ENCODE measurements at regions not wholly inside any gene's neighbourhood (a gene's known extent, or its start where the extent isn't known, plus 50 kb on each side); places are given as distances from the start of the nearest gene placed in this dataset.

GRCh38 chr14:98514016-98514415, 758.0 kb downstream of the BCL11B start:
- intact Hi-C loops (cut with DNase I) = no loop called here

GRCh38 chr14:98536256-98536655, 735.7 kb downstream of the BCL11B start:
- WGBS = 78% methylated on average over 3 of the region's 3 CpGs
- no peak overlapping the region for H3K27ac ChIP-seq (replicated peaks in 1 of 4)
- H3K9me3 ChIP-seq = no peaks in the 10 kb centered on the region
- intact Hi-C loops (cut with DNase I) = no loop called here
- TF ChIP-seq CTCF (IDR thresholded peaks at IDR 0.05) (no peak), POLR2A (IDR thresholded peaks at IDR 0.05; ENCODE audit: low read depth) (no peak), POLR2AphosphoS5 (IDR thresholded peaks at IDR 0.05) (no peak), EP300 (IDR thresholded peaks at IDR 0.05) (no peak)
- H3K27me3 ChIP-seq = no peaks in the 10 kb centered on the region
- H3K4me3 ChIP-seq = no peak overlapping the region
- peak; percentile 47 for DNase-seq (ENCODE audit: extremely low spot score)
- no peaks in the 10 kb centered on the region for H3K36me3 ChIP-seq
- H3K4me1 ChIP-seq = no peaks in the 10 kb centered on the region

More at GRCh38 chr14:98514016-98514415, 758.0 kb downstream of the BCL11B start:
- peak; percentile 37 for DNase-seq (ENCODE audit: extremely low spot score)
- Histone ChIP-seq H3K9me3 (no peaks in the 10 kb centered on the region), H3K27ac (replicated peaks in 1 of 4) (no peak overlapping the region), H3K36me3 (no peaks in the 10 kb centered on the region), H3K4me3 (no peak overlapping the region), H3K4me1 (peaks cover 0 to 12% (median 6%) of the 10 kb centered on the region in 4 donors), H3K27me3 (peaks cover 0 to 11% (median 0%) of the 10 kb centered on the region in 4 donors)
- TF ChIP-seq EP300 (IDR thresholded peaks at IDR 0.05) = no peak
- TF ChIP-seq CTCF (IDR thresholded peaks at IDR 0.05) = no peak
- no peak for TF ChIP-seq POLR2AphosphoS5 (IDR thresholded peaks at IDR 0.05)

GRCh38 chr14:98542316-98542715, 729.7 kb downstream of the BCL11B start:
- Histone ChIP-seq H3K9me3 (no peaks in the 10 kb centered on the region), H3K27me3 (no peaks in the 10 kb centered on the region), H3K4me3 (no peak overlapping the region), H3K27ac (replicated peaks in 1 of 4) (no peak overlapping the region), H3K4me1 (no peaks in the 10 kb centered on the region), H3K36me3 (no peaks in the 10 kb centered on the region)
- DNase-seq (ENCODE audit: extremely low spot score) = no peak
- WGBS = 52% methylated on average over 10 of the region's 10 CpGs
- intact Hi-C loops (cut with DNase I) = no loop called here
- TF ChIP-seq CTCF (IDR thresholded peaks at IDR 0.05) (no peak), EP300 (IDR thresholded peaks at IDR 0.05) (no peak), POLR2A (IDR thresholded peaks at IDR 0.05; ENCODE audit: low read depth) (no peak), POLR2AphosphoS5 (IDR thresholded peaks at IDR 0.05) (no peak)

GRCh38 chr14:98543074-98543473, 728.9 kb downstream of the BCL11B start:
- TF ChIP-seq EP300 (IDR thresholded peaks at IDR 0.05) (no peak), POLR2AphosphoS5 (IDR thresholded peaks at IDR 0.05) (no peak), CTCF (IDR thresholded peaks at IDR 0.05) (no peak), POLR2A (IDR thresholded peaks at IDR 0.05; ENCODE audit: low read depth) (no peak)
- DNase-seq (ENCODE audit: extremely low spot score) = no peak
- H3K27ac ChIP-seq (replicated peaks in 1 of 4) = no peak overlapping the region
- H3K36me3 ChIP-seq = no peaks in the 10 kb centered on the region
- intact Hi-C loops (cut with DNase I) = no loop called here
- no peaks in the 10 kb centered on the region for H3K4me1 ChIP-seq
- H3K9me3 ChIP-seq = no peaks in the 10 kb centered on the region
- 47% methylated on average over 2 of the region's 2 CpGs for WGBS
- no peaks in the 10 kb centered on the region for H3K27me3 ChIP-seq
- H3K4me3 ChIP-seq = no peak overlapping the region

- intact Hi-C loops (cut with DNase I) = no loop called here
- Histone ChIP-seq H3K36me3 (no peaks in the 10 kb centered on the region), H3K27ac (replicated peaks in 1 of 4) (no peak overlapping the region), H3K4me1 (no peaks in the 10 kb centered on the region), H3K9me3 (no peaks in the 10 kb centered on the region), H3K27me3 (no peaks in the 10 kb centered on the region), H3K4me3 (no peak overlapping the region)
- no peak for TF ChIP-seq POLR2A (IDR thresholded peaks at IDR 0.05; ENCODE audit: low read depth)
- TF ChIP-seq EP300 (IDR thresholded peaks at IDR 0.05) = no peak
- no peak for TF ChIP-seq CTCF (IDR thresholded peaks at IDR 0.05)
- no peak for TF ChIP-seq POLR2AphosphoS5 (IDR thresholded peaks at IDR 0.05)
- 64% methylated on average over 4 of the region's 4 CpGs for WGBS
- DNase-seq (ENCODE audit: extremely low spot score) = no peak
These were observed 727.8 kb downstream of the BCL11B start for GRCh38 chr14:98544174-98544573.
